Lower lobe of right lung (tissue), 2 donors: ENCODE measurements at regions not wholly inside any gene's neighbourhood (a gene's known extent, or its start where the extent isn't known, plus 50 kb on each side); places are given as distances from the start of the nearest gene placed in this dataset.

Source experiments
- ATAC-seq, 2 donors: fragments of 200-7000 bp; cut with Tn5 transposase; one replicate each; pipeline ENCODE4 v1.9.1; 2020 to 2022; ENCODE audit warnings: mild to moderate bottlenecking in 2 of 2, moderate library complexity in 2 of 2
- DNase-seq: peaks from one replicate; pipeline ENCODE4 v3.0.0-alpha.2; 2020
- H3K27ac ChIP-seq: fragments of 200-600 bp; one replicate; pipeline ENCODE4 v1.8.0; 2022
- H3K27me3 ChIP-seq: fragments of 200-600 bp; one replicate; pipeline ENCODE4 v1.8.0; 2022; ENCODE audit warnings: low read depth
- H3K36me3 ChIP-seq: fragments of 200-600 bp; one replicate; pipeline ENCODE4 v1.8.0; 2022; ENCODE audit warnings: mild to moderate bottlenecking
- H3K4me1 ChIP-seq: fragments of 200-600 bp; one replicate; pipeline ENCODE4 v1.8.0; 2022
- H3K4me3 ChIP-seq: fragments of 200-600 bp; one replicate; pipeline ENCODE4 v1.8.0; 2022; ENCODE audit warnings: mild to moderate bottlenecking
- H3K9me3 ChIP-seq: fragments of 200-600 bp; one replicate; pipeline ENCODE4 v1.8.0; 2022
- intact Hi-C: fragments of 100-400 bp; cut with DNase I; formaldehyde crosslinking; loops from one replicate; pipeline ENCODE4 v1.11.0; 2022
- TF ChIP-seq, protein P1 (sequence below): fragments of 200-600 bp; IDR thresholded peaks from one replicate; pipeline ENCODE4 v1.8.0; 2022; ENCODE audit warnings: antibody characterized with exemption, mild to moderate bottlenecking
- donor health status: DM: no; HTN: yes; CAD: no; lungs with severe emphysema.

DNA sequence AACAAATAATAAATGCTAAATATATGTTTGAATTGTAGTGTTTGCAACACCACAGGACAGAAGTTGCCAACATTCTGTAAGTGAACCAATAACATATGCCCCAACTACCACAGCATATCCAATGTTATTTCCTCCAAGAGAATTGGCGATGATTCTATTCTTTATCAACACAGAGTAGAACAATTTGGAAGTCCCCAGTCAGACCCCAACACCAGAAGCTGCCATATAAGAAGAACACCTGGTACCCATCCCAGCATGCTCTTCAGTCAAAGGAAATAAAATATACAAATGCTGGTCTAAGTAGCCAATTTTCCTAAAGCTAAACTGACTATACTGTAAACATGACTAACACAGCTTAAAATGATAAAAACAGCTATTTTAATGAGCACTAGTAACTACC is 145.7 kb downstream of the KLF12 start:
- no peak for DNase-seq
- Histone ChIP-seq H3K9me3 (no peaks in the 10 kb centered on the region), H3K27ac (no peak overlapping the region), H3K4me3 (no peak overlapping the region), H3K27me3 (no peaks in the 10 kb centered on the region), H3K36me3 (no peaks in the 10 kb centered on the region), H3K4me1 (no peaks in the 10 kb centered on the region)
- intact Hi-C loops = no loop called here
- TF ChIP-seq, protein P1, sequence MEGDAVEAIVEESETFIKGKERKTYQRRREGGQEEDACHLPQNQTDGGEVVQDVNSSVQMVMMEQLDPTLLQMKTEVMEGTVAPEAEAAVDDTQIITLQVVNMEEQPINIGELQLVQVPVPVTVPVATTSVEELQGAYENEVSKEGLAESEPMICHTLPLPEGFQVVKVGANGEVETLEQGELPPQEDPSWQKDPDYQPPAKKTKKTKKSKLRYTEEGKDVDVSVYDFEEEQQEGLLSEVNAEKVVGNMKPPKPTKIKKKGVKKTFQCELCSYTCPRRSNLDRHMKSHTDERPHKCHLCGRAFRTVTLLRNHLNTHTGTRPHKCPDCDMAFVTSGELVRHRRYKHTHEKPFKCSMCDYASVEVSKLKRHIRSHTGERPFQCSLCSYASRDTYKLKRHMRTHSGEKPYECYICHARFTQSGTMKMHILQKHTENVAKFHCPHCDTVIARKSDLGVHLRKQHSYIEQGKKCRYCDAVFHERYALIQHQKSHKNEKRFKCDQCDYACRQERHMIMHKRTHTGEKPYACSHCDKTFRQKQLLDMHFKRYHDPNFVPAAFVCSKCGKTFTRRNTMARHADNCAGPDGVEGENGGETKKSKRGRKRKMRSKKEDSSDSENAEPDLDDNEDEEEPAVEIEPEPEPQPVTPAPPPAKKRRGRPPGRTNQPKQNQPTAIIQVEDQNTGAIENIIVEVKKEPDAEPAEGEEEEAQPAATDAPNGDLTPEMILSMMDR = no peak
- ATAC-seq = no peak

DNA sequence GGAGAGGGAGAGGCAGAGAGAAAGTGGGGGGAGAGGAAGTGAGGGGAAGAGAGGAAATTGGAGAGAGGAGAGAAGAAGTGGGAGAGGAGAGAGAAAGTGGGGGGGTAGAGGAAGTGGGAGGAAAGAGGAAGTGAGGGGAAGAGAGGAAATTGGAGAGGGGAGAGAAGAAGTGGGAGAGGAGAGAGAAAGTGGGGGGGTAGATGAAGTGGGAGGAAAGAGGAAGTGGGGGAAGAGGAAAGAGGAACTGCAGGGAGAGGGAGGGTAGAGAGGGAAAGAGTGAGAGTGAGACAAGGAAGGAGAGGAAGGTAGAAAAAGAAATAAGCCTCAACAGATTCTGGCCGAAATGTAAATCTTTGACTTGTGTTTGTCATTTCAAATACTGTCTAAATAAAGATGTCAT is 146.6 kb downstream of the KLF12 start:
- TF ChIP-seq, protein P1 = no peak
- H3K27me3 ChIP-seq = no peaks in the 10 kb centered on the region
- no peak overlapping the region for H3K4me3 ChIP-seq
- H3K36me3 ChIP-seq = no peaks in the 10 kb centered on the region
- no peaks in the 10 kb centered on the region for H3K4me1 ChIP-seq
- intact Hi-C loops = no loop called here
- DNase-seq = no peak
- no peaks in the 10 kb centered on the region for H3K9me3 ChIP-seq
- no peak overlapping the region for H3K27ac ChIP-seq
- ATAC-seq = no peak

DNA sequence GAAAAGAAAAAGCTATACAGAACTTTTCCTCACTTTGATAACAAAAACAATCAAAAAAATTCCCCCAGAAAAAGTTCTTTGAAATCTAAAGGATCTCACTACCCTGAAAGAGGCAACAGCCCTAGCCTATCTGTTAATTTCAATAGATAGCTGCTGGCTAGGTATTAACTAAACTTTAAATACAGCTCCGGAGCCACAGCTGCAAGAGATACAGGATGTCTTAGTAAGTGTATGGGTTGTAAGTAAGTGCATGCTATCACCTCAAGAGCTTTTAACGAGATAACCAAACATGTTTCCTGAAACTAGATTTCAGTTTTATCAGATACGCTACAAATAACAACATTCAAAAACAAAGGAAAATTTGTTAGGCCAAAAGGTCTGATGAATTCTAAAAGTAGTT is 148.4 kb downstream of the KLF12 start:
- intact Hi-C loops = no loop called here
- no peak for ATAC-seq
- H3K4me1 ChIP-seq = no peaks in the 10 kb centered on the region
- no peaks in the 10 kb centered on the region for H3K27me3 ChIP-seq
- no peaks in the 10 kb centered on the region for H3K36me3 ChIP-seq
- no peak for DNase-seq
- H3K4me3 ChIP-seq = no peak overlapping the region
- no peak overlapping the region for H3K27ac ChIP-seq
- H3K9me3 ChIP-seq = no peaks in the 10 kb centered on the region
- TF ChIP-seq, protein P1 = no peak

DNA sequence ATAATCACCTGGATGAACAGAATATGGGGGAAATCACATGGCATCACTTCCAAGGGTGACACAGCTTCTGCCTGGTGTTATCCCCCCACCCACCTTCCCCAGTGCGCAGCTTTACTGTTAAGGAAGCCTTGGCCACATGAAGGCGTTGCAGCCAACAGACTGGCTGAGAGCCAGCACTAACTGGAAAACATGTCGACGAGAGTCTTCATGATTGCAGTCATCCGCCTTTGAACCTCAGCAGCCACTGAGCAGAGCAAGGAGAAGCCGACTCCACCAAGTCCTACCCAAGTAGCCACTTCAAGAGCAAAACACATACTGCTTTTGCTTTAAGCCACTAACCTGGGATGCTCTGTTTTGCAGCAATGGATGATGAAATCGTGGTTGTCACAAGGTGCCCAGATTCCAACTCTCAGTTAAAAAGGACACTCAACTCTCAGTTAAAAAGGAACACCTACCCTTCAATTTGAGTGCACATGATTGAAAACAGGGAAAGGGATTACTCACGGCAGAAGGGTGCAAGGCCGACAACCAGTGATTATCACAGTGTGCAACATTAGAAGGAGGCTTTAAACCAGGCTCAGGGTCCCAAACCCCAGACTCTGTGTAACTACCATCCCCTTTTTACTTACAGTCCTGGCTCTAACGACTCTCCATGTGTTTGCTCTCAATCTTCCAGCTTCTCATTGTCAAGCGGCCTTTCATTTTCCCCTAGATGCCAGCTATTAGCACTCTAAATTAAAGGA is 149.1 kb downstream of the KLF12 start:
- TF ChIP-seq, protein P1 = no peak
- Histone ChIP-seq H3K27me3 (no peaks in the 10 kb centered on the region), H3K4me3 (no peak overlapping the region), H3K27ac (no peak overlapping the region), H3K9me3 (no peaks in the 10 kb centered on the region), H3K4me1 (no peaks in the 10 kb centered on the region), H3K36me3 (no peaks in the 10 kb centered on the region)
- peak; percentile 56 to 86 for ATAC-seq
- DNase-seq = no peak
- intact Hi-C loops = no loop called here

DNA sequence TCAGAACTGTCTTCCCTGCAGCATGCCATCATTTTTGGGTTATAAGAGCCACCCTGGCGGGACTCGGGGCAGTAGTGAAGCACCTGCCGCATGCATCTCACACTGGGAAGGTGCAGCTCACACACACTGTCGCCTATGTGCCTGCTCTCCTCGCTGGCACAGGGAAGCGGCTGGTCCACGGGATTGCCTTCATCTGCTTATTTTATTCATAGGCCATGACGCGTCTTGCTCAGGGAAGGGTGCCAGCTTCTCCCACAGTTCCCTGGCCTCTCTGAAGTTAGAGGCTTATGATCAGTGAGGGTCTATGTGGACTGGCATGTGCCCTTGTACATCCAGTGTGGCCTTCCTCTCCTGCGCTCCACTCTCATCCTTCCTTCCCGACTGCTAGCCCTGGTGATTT is 150.0 kb downstream of the KLF12 start:
- Histone ChIP-seq H3K4me1 (no peaks in the 10 kb centered on the region), H3K27ac (no peak overlapping the region), H3K27me3 (no peaks in the 10 kb centered on the region), H3K4me3 (no peak overlapping the region), H3K36me3 (no peaks in the 10 kb centered on the region), H3K9me3 (no peaks in the 10 kb centered on the region)
- TF ChIP-seq, protein P1 = no peak
- intact Hi-C loops = no loop called here
- ATAC-seq = peak in 1 of 2 donors; percentile 31
- DNase-seq = no peak
